GM19324 (cell line): ENCODE measurements at regions not wholly inside any gene's neighbourhood (a gene's known extent, or its start where the extent isn't known, plus 50 kb on each side); places are given as distances from the start of the nearest gene placed in this dataset.

Source experiments
- ATAC-seq: cut with Tn5 transposase; IDR thresholded peaks from one replicate; pipeline ENCODE4 v1.9.1; 2021; ENCODE audit warnings: mild to moderate bottlenecking, moderate library complexity; ENCODE audit not compliant: unreplicated experiment, low FRiP score

- ATAC-seq, result no peak
Measured at GRCh38 chr5:14090755-14091154, 52.4 kb upstream of the TRIO start.

- ATAC-seq, result no peak
Measured at GRCh38 chr5:14090290-14090689, 52.9 kb upstream of the TRIO start.

GRCh38 chr5:14089198-14089597 is 53.9 kb upstream of the TRIO start:
- no peak for ATAC-seq

GRCh38 chr5:14086261-14086660 is 56.9 kb upstream of the TRIO start:
- ATAC-seq, result no peak

GRCh38 chr5:14082973-14083372 is 60.2 kb upstream of the TRIO start:
- no peak for ATAC-seq

GRCh38 chr5:14082523-14082922 is 60.6 kb upstream of the TRIO start:
- no peak for ATAC-seq

- no peak for ATAC-seq
Measured at GRCh38 chr5:14081791-14082190, 61.4 kb upstream of the TRIO start.

GRCh38 chr5:14078716-14079115 is 64.4 kb upstream of the TRIO start:
- no peak for ATAC-seq

GRCh38 chr5:14077501-14077900 is 65.6 kb upstream of the TRIO start:
- no peak for ATAC-seq

- ATAC-seq, result no peak
Measured at GRCh38 chr5:14076561-14076960, 66.6 kb upstream of the TRIO start.

GRCh38 chr5:14075937-14076336 is 67.2 kb upstream of the TRIO start:
- no peak for ATAC-seq

- no peak for ATAC-seq
Measured at GRCh38 chr5:14071433-14071832, 71.7 kb upstream of the TRIO start.

GRCh38 chr5:14069021-14069420 is 74.1 kb upstream of the TRIO start:
- ATAC-seq, result no peak

GRCh38 chr5:14068136-14068535 is 75.0 kb upstream of the TRIO start:
- no peak for ATAC-seq

- ATAC-seq, result no peak
Measured at GRCh38 chr5:14066326-14066725, 76.8 kb upstream of the TRIO start.

GRCh38 chr5:14064841-14065240 is 78.3 kb upstream of the TRIO start:
- no peak for ATAC-seq

GRCh38 chr5:14063691-14064090 is 79.5 kb upstream of the TRIO start:
- no peak for ATAC-seq

- no peak for ATAC-seq
Measured at GRCh38 chr5:14063138-14063537, 80.0 kb upstream of the TRIO start.

- no peak for ATAC-seq
Measured at GRCh38 chr5:14062178-14062577, 81.0 kb upstream of the TRIO start.

GRCh38 chr5:14061106-14061505 is 82.0 kb upstream of the TRIO start:
- no peak for ATAC-seq

GRCh38 chr5:14060218-14060617 is 82.9 kb upstream of the TRIO start:
- no peak for ATAC-seq

- ATAC-seq, result no peak
Measured at GRCh38 chr5:14059810-14060209, 83.3 kb upstream of the TRIO start.

GRCh38 chr5:14057289-14057688 is 85.9 kb upstream of the TRIO start:
- ATAC-seq, result no peak
